IgD-negative memory B cell (primary cell): ENCODE measurements at regions not wholly inside any gene's neighbourhood (a gene's known extent, or its start where the extent isn't known, plus 50 kb on each side); places are given as distances from the start of the nearest gene placed in this dataset.

ENCODE experiments used
- H3K27ac Mint-ChIP-seq, 3 donors: one replicate each; pipeline ENCODE4 v1.8.0; 2020 to 2022; ENCODE audit warnings: mild to moderate bottlenecking in 3 of 3, mixed read lengths in 3 of 3, moderate library complexity in 1 of 3
- H3K27me3 Mint-ChIP-seq: one replicate; pipeline ENCODE4 v1.8.0; 2021; ENCODE audit warnings: mixed read lengths
- H3K36me3 Mint-ChIP-seq: one replicate; pipeline ENCODE4 v1.8.0; 2020; ENCODE audit warnings: mild to moderate bottlenecking, mixed read lengths
- H3K4me1 Mint-ChIP-seq, 3 donors: one replicate each; pipeline ENCODE4 v1.8.0; 2020 to 2022; ENCODE audit warnings: mixed read lengths in 3 of 3, mild to moderate bottlenecking in 1 of 3
- H3K4me3 Mint-ChIP-seq, 4 donors: one replicate each; pipeline ENCODE4 v1.8.0; 2020 to 2022; ENCODE audit warnings: mild to moderate bottlenecking in 4 of 4, mixed read lengths in 4 of 4, moderate library complexity in 3 of 4
- H3K9me3 Mint-ChIP-seq, 3 donors: one replicate each; pipeline ENCODE4 v1.8.0; 2020 to 2021; ENCODE audit warnings: mixed read lengths in 3 of 3, mild to moderate bottlenecking in 1 of 3

- no peaks in the 10 kb centered on the region for H3K27me3 Mint-ChIP-seq
- H3K4me1 Mint-ChIP-seq, result peaks cover 41 to 57% (median 54%) of the 10 kb centered on the region in 3 donors
- no peak overlapping the region for H3K27ac Mint-ChIP-seq
- peak overlapping the region in 2 of 4 donors; percentile 33 to 78 for H3K4me3 Mint-ChIP-seq
- no peaks in the 10 kb centered on the region for H3K36me3 Mint-ChIP-seq
- no peaks in the 10 kb centered on the region for H3K9me3 Mint-ChIP-seq
These were observed 223.6 kb upstream of the JUN start for GRCh38 chr1:59007429-59007819.

GRCh38 chr1:59007820-59008598 lies 224.2 kb upstream of the JUN start:
- Mint-ChIP-seq H3K4me3 (peak overlapping the region in 3 of 4 donors; percentile 33 to 78 (median 41)), H3K36me3 (no peaks in the 10 kb centered on the region), H3K4me1 (peaks cover 46 to 63% (median 59%) of the 10 kb centered on the region in 3 donors), H3K9me3 (no peaks in the 10 kb centered on the region), H3K27me3 (no peaks in the 10 kb centered on the region), H3K27ac (peak overlapping the region; percentile 61 to 84 (median 68))

GRCh38 chr1:59008599-59009347 lies 224.9 kb upstream of the JUN start:
- Mint-ChIP-seq H3K9me3 (no peaks in the 10 kb centered on the region), H3K4me1 (peaks cover 52 to 71% (median 64%) of the 10 kb centered on the region in 3 donors), H3K36me3 (no peaks in the 10 kb centered on the region), H3K27ac (peak overlapping the region in 2 of 3 donors; percentile 61 to 84), H3K27me3 (no peaks in the 10 kb centered on the region), H3K4me3 (peak overlapping the region in 3 of 4 donors; percentile 33 to 52 (median 41))

- H3K4me1 Mint-ChIP-seq, result peaks cover 46 to 63% (median 59%) of the 10 kb centered on the region in 3 donors
- H3K9me3 Mint-ChIP-seq, result no peaks in the 10 kb centered on the region
- H3K27ac Mint-ChIP-seq, result peak overlapping the region in 1 of 3 donors; percentile 49
- H3K27me3 Mint-ChIP-seq, result no peaks in the 10 kb centered on the region
- no peaks in the 10 kb centered on the region for H3K36me3 Mint-ChIP-seq
- H3K4me3 Mint-ChIP-seq, result peak overlapping the region in 2 of 4 donors; percentile 21 to 43
These were observed 227.8 kb upstream of the JUN start for GRCh38 chr1:59011663-59012062.

- Mint-ChIP-seq H3K4me3 (peak overlapping the region in 3 of 4 donors; percentile 75 to 89 (median 88)), H3K9me3 (no peaks in the 10 kb centered on the region), H3K36me3 (no peaks in the 10 kb centered on the region), H3K27me3 (no peaks in the 10 kb centered on the region), H3K27ac (peak overlapping the region in 2 of 3 donors; percentile 49 to 88), H3K4me1 (peaks cover 42 to 56% (median 54%) of the 10 kb centered on the region in 3 donors)
These were observed 228.5 kb upstream of the JUN start for GRCh38 chr1:59012378-59012777.

GRCh38 chr1:59013276-59013927 lies 229.6 kb upstream of the JUN start:
- Mint-ChIP-seq H3K27me3 (no peaks in the 10 kb centered on the region), H3K9me3 (no peaks in the 10 kb centered on the region), H3K27ac (peak overlapping the region; percentile 49 to 88 (median 87)), H3K36me3 (no peaks in the 10 kb centered on the region), H3K4me3 (peak overlapping the region; percentile 75 to 89 (median 82)), H3K4me1 (peaks cover 34 to 48% (median 43%) of the 10 kb centered on the region in 3 donors)

- H3K27me3 Mint-ChIP-seq, result no peaks in the 10 kb centered on the region
- H3K36me3 Mint-ChIP-seq, result no peaks in the 10 kb centered on the region
- H3K27ac Mint-ChIP-seq, result peak overlapping the region; percentile 49 to 88 (median 87)
- peaks cover 32 to 48% (median 41%) of the 10 kb centered on the region in 3 donors for H3K4me1 Mint-ChIP-seq
- peak overlapping the region; percentile 75 to 89 (median 82) for H3K4me3 Mint-ChIP-seq
- no peaks in the 10 kb centered on the region for H3K9me3 Mint-ChIP-seq
These were observed 230.1 kb upstream of the JUN start for GRCh38 chr1:59013928-59014279.

GRCh38 chr1:59014827-59015226 lies 231.0 kb upstream of the JUN start:
- Mint-ChIP-seq H3K27ac (peak overlapping the region in 2 of 3 donors; percentile 10 to 60), H3K36me3 (no peaks in the 10 kb centered on the region), H3K27me3 (no peaks in the 10 kb centered on the region), H3K9me3 (no peaks in the 10 kb centered on the region), H3K4me3 (peak overlapping the region in 3 of 4 donors; percentile 46 to 89 (median 65)), H3K4me1 (peaks cover 32 to 47% (median 42%) of the 10 kb centered on the region in 3 donors)

GRCh38 chr1:59015708-59016107 lies 231.9 kb upstream of the JUN start:
- Mint-ChIP-seq H3K36me3 (no peaks in the 10 kb centered on the region), H3K4me3 (peak overlapping the region in 1 of 4 donors; percentile 19), H3K27me3 (no peaks in the 10 kb centered on the region), H3K4me1 (peaks cover 41 to 54% (median 51%) of the 10 kb centered on the region in 3 donors), H3K9me3 (no peaks in the 10 kb centered on the region), H3K27ac (peak overlapping the region in 1 of 3 donors; percentile 63)

GRCh38 chr1:59016390-59016789 lies 232.5 kb upstream of the JUN start:
- H3K4me3 Mint-ChIP-seq, result peak overlapping the region in 2 of 4 donors; percentile 4 to 69
- peaks cover 42 to 53% (median 49%) of the 10 kb centered on the region in 3 donors for H3K4me1 Mint-ChIP-seq
- H3K9me3 Mint-ChIP-seq, result no peaks in the 10 kb centered on the region
- H3K27me3 Mint-ChIP-seq, result no peaks in the 10 kb centered on the region
- peak overlapping the region in 2 of 3 donors; percentile 50 to 73 for H3K27ac Mint-ChIP-seq
- no peaks in the 10 kb centered on the region for H3K36me3 Mint-ChIP-seq

GRCh38 chr1:59017501-59018231 lies 233.8 kb upstream of the JUN start:
- H3K27me3 Mint-ChIP-seq, result no peaks in the 10 kb centered on the region
- H3K4me1 Mint-ChIP-seq, result peaks cover 36 to 48% (median 44%) of the 10 kb centered on the region in 3 donors
- H3K4me3 Mint-ChIP-seq, result no peak overlapping the region
- no peaks in the 10 kb centered on the region for H3K36me3 Mint-ChIP-seq
- no peaks in the 10 kb centered on the region for H3K9me3 Mint-ChIP-seq
- no peak overlapping the region for H3K27ac Mint-ChIP-seq

- H3K4me3 Mint-ChIP-seq, result no peak overlapping the region
- no peaks in the 10 kb centered on the region for H3K9me3 Mint-ChIP-seq
- peaks cover 2% of the 10 kb centered on the region for H3K36me3 Mint-ChIP-seq
- H3K4me1 Mint-ChIP-seq, result peaks cover 28 to 48% (median 39%) of the 10 kb centered on the region in 3 donors
- peak overlapping the region in 1 of 3 donors; percentile 87 for H3K27ac Mint-ChIP-seq
- no peaks in the 10 kb centered on the region for H3K27me3 Mint-ChIP-seq
These were observed 234.6 kb upstream of the JUN start for GRCh38 chr1:59018446-59018845.

GRCh38 chr1:59018860-59019259 lies 235.0 kb upstream of the JUN start:
- peak overlapping the region in 1 of 4 donors; percentile 19 for H3K4me3 Mint-ChIP-seq
- peak overlapping the region in 2 of 3 donors; percentile 28 to 87 for H3K27ac Mint-ChIP-seq
- H3K36me3 Mint-ChIP-seq, result peaks cover 2% of the 10 kb centered on the region
- peaks cover 24 to 44% (median 35%) of the 10 kb centered on the region in 3 donors for H3K4me1 Mint-ChIP-seq
- H3K27me3 Mint-ChIP-seq, result no peaks in the 10 kb centered on the region
- H3K9me3 Mint-ChIP-seq, result no peaks in the 10 kb centered on the region
